HepG2 (cell line): ENCODE measurements at regions not wholly inside any gene's neighbourhood (a gene's known extent, or its start where the extent isn't known, plus 50 kb on each side); places are given as distances from the start of the nearest gene placed in this dataset.

ENCODE experiments used
- ATAC-seq: fragments of 200-7000 bp; cut with Tn5 transposase; 3 replicates; pipeline ENCODE4 v1.9.1; 2020; ENCODE audit warnings: mild to moderate bottlenecking, moderate library complexity
- BruUV-seq: library from RNA; stranded (reverse); fragments of 400-500 nt; replicated peaks from 2 replicates; lab custom pipeline; 2021; lab: Mats Ljungman, UMichigan
- CTCF ChIA-PET: fragments of 300-600 bp; formaldehyde crosslinking; extraction: SDS; loops from one replicate; lab custom pipeline; 2021; ENCODE audit warnings: low total read pairs, inconsistent platforms, low intra/inter-chr PET ratio; lab: Yijun Ruan, JAX
- POLR2A ChIA-PET: fragments of 350-600 bp; sonication (Branson Sonifier 250); formaldehyde crosslinking; loops from one replicate; lab custom pipeline; 2020; ENCODE audit warnings: antibody characterized with exemption, inconsistent platforms; lab: Yijun Ruan, JAX
- DNase-seq: peaks from one replicate; pipeline ENCODE4 v3.0.0-alpha.2; 2015; ENCODE audit warnings: low spot score
- FAIRE-seq: peaks from 3 replicates; lab custom pipeline; 2011; peaks lifted over from hg19 to GRCh38; lab: Jason Lieb, UNC
- H2AFZ ChIP-seq: one replicate; pipeline ENCODE4 v1.6.1; 2011; ENCODE audit warnings: low read length, inconsistent platforms
- H3K27ac ChIP-seq: fragments of 300-600 bp; 3 replicates; pipeline ENCODE4 v1.8.0; 2011; ENCODE audit warnings: mixed run types, mild to moderate bottlenecking, mixed read lengths, low read length, inconsistent platforms; ENCODE audit not compliant: insufficient read depth; ENCODE audit errors: extremely low read length
- H3K27me3 ChIP-seq, 2 experiments: fragments of 200-600 bp in 1 of 2; 2 replicates in 1 of 2; 3 replicates in 1 of 2; pipeline versions ENCODE4 v1.6.0 to v1.8.0; 2011; ENCODE audit warnings: low read length in 2 of 2, mild to moderate bottlenecking in 2 of 2, moderate library complexity in 2 of 2, inconsistent platforms in 1 of 2; ENCODE audit not compliant: insufficient read depth in 2 of 2, control insufficient read depth in 1 of 2
- H3K36me3 ChIP-seq, 2 experiments: fragments of 200-600 bp in 1 of 2; replicated peaks in 1 of 2; 2 replicates in 1 of 2; 3 replicates in 1 of 2; pipeline versions ENCODE4 v1.5.1 to v1.8.0; 2011; ENCODE audit warnings: low read length in 2 of 2, inconsistent platforms in 1 of 2; ENCODE audit not compliant: insufficient read depth in 2 of 2, control insufficient read depth in 1 of 2
- H3K4me1 ChIP-seq: 2 replicates; pipeline ENCODE4 v1.5.1; 2012; ENCODE audit warnings: low read length, inconsistent platforms; ENCODE audit not compliant: insufficient read depth
- H3K4me2 ChIP-seq: 2 replicates; pipeline ENCODE4 v1.6.0; 2011; ENCODE audit warnings: low read depth, low read length, inconsistent platforms
- H3K4me3 ChIP-seq, 3 experiments: fragments of 200-600 bp in 1 of 3; sonication (generic), shearing (Covaris generic) in 1 of 3; replicated peaks in 1 of 3; 2 replicates each; pipeline ENCODE4 v1.5.1; 2011 to 2016; ENCODE audit warnings: low read length in 3 of 3, inconsistent platforms in 2 of 3, low read depth in 2 of 3, mild to moderate bottlenecking in 2 of 3, control low read depth in 1 of 3, mixed read lengths in 1 of 3; ENCODE audit not compliant: insufficient read depth in 1 of 3
- H3K79me2 ChIP-seq: one replicate; pipeline ENCODE4 v1.6.1; 2011; ENCODE audit warnings: low read length, inconsistent platforms; ENCODE audit not compliant: insufficient read depth
- H3K9ac ChIP-seq: 2 replicates; pipeline ENCODE4 v1.6.0; 2011; ENCODE audit warnings: mild to moderate bottlenecking, low read depth, low read length, inconsistent platforms; ENCODE audit not compliant: insufficient read depth
- H3K9me3 ChIP-seq: 2 replicates; pipeline ENCODE4 v1.5.1; 2012; ENCODE audit warnings: mild to moderate bottlenecking, low read length
- H4K20me1 ChIP-seq: 2 replicates; pipeline ENCODE4 v1.6.0; 2011; ENCODE audit warnings: inconsistent platforms, mild to moderate bottlenecking, low read length, moderate library complexity; ENCODE audit not compliant: insufficient read depth
- DMTF1 ChIP-seq: sonication (generic); formaldehyde crosslinking; IDR thresholded peaks from 2 replicates; pipeline ENCODE4 v1.4.0; 2020; ENCODE audit warnings: mild to moderate bottlenecking, missing genetic modification reagents
- HBP1 ChIP-seq: IDR thresholded peaks from 2 replicates; pipeline ENCODE4 v1.6.1; 2016; ENCODE audit warnings: low read depth, control low read depth
- MIXL1 ChIP-seq: IDR thresholded peaks from 2 replicates; pipeline ENCODE4 v1.6.1; 2016
- TBP ChIP-seq: sonication (generic); formaldehyde crosslinking; IDR thresholded peaks from 2 replicates; pipeline ENCODE4 v1.5.0; 2020; ENCODE audit warnings: missing genetic modification reagents
- YY1 ChIP-seq: IDR thresholded peaks from 2 replicates; pipeline ENCODE4 v1.6.1; 2011; ENCODE audit warnings: low read length, low read depth, moderate library complexity, mild to moderate bottlenecking; ENCODE audit not compliant: insufficient read depth, insufficient replicate concordance
- ZNF337 ChIP-seq: sonication (generic); formaldehyde crosslinking; IDR thresholded peaks from 2 replicates; pipeline ENCODE4 v1.5.1; 2020; ENCODE audit warnings: missing genetic modification reagents, low read depth, mild to moderate bottlenecking, borderline replicate concordance
- ZNF530 ChIP-seq: sonication (generic); formaldehyde crosslinking; IDR thresholded peaks from 2 replicates; pipeline ENCODE4 v1.5.0; 2020; ENCODE audit warnings: low read depth, mild to moderate bottlenecking, missing genetic modification reagents
- ZNF615 ChIP-seq: sonication (generic); formaldehyde crosslinking; IDR thresholded peaks from 2 replicates; pipeline ENCODE4 v1.5.0; 2020; ENCODE audit warnings: mild to moderate bottlenecking, missing genetic modification reagents, borderline replicate concordance
- ZNF619 ChIP-seq: sonication (generic); formaldehyde crosslinking; IDR thresholded peaks from 2 replicates; pipeline ENCODE4 v1.4.0; 2020; ENCODE audit warnings: mild to moderate bottlenecking, missing genetic modification reagents
- ZNF850 ChIP-seq: sonication (generic); formaldehyde crosslinking; conservative IDR thresholded peaks from 2 replicates; pipeline ENCODE4 v1.9.0; 2021; ENCODE audit warnings: mild to moderate bottlenecking, missing genetic modification reagents
- WGBS: methylation state at CpG from one replicate; pipeline ENCODE4 v1.1.6; 2017; ENCODE audit warnings: low lambda C conversion rate; 5-methylcytosine and 5-hydroxymethylcytosine counted together
- in situ Hi-C: cut with HindIII; loops from 2 replicates; pipeline ENCODE4 v1.10.0; 2017; ENCODE audit warnings: low pct_unique_long_range_greater_than_20kb; ENCODE audit not compliant: extremely low pct_ligation_motif_present
- intact Hi-C: fragments of 100-400 bp; cut with micrococcal nuclease; formaldehyde crosslinking; loops from one replicate; pipeline ENCODE4 v1.10.0; 2022; ENCODE audit not compliant: unreplicated experiment

- H3K9ac ChIP-seq, result no peak overlapping the region
- no peaks in the 10 kb centered on the region for H4K20me1 ChIP-seq
- FAIRE-seq (no peak), ATAC-seq (no peak), DNase-seq (no peak)
- intact Hi-C loops, result no loop called here
- BruUV-seq, result no TSS peak
- no peak overlapping the region for H3K4me2 ChIP-seq
- H3K4me1 ChIP-seq, result no peaks in the 10 kb centered on the region
- no peak overlapping the region for H2AFZ ChIP-seq
- ChIA-PET CTCF (no interaction called here), POLR2A (no interaction called here)
- H3K9me3 ChIP-seq, result no peaks in the 10 kb centered on the region
- H3K4me3 ChIP-seq, result no peak overlapping the region
- WGBS, result 20% methylated on average over 4 of the region's 4 CpGs
- no peaks in the 10 kb centered on the region for H3K79me2 ChIP-seq
- no peak for TF ChIP-seq HBP1 (CRISPR knock-in tag)
- H3K27ac ChIP-seq, result no peak overlapping the region
- H3K36me3 ChIP-seq, result no peaks in the 10 kb centered on the region
- in situ Hi-C loops, result no loop called here
- H3K27me3 ChIP-seq, result no peaks in the 10 kb centered on the region
Observed at GRCh38 chr7:84389242-84389641, 194.7 kb upstream of the SEMA3A start.

- TF ChIP-seq ZNF530 (CRISPR knock-in tag) (no peak), YY1 (no peak), ZNF619 (CRISPR knock-in tag) (no peak), DMTF1 (no peak), TBP (no peak), MIXL1 (CRISPR knock-in tag) (no peak), ZNF850 (CRISPR knock-in tag) (no peak), ZNF337 (CRISPR knock-in tag) (no peak), ZNF615 (CRISPR knock-in tag) (no peak)
- Histone ChIP-seq H3K36me3 (no peaks in the 10 kb centered on the region), H3K27ac (no peak overlapping the region), H3K9me3 (no peaks in the 10 kb centered on the region), H3K4me1 (no peaks in the 10 kb centered on the region), H2AFZ (no peak overlapping the region), H3K4me3 (no peak overlapping the region), H3K9ac (no peak overlapping the region), H3K27me3 (no peaks in the 10 kb centered on the region), H4K20me1 (no peaks in the 10 kb centered on the region), H3K4me2 (no peak overlapping the region), H3K79me2 (no peaks in the 10 kb centered on the region)
- intact Hi-C loops (no loop called here), in situ Hi-C loops (no loop called here)
- BruUV-seq, result no TSS peak
- no peak for FAIRE-seq
- ChIA-PET POLR2A (no interaction called here), CTCF (no interaction called here)
- WGBS, result 44% methylated on average over 1 of the region's 1 CpG
- DNase-seq, result no peak
- no peak for ATAC-seq
Observed at GRCh38 chr7:84387595-84387994, 193.0 kb upstream of the SEMA3A start.
